ENCODE measurements at regions not wholly inside any gene's neighbourhood (a gene's known extent, or its start where the extent isn't known, plus 50 kb on each side); places are given as distances from the start of the nearest gene placed in this dataset.
"Not testable (repeated sequence)": the region's sequence is repeated elsewhere in the genome, so short reads cannot be mapped to it uniquely, and the experiment has no call there.

GRCh38 chr15:20355256-20355868, 186.2 kb downstream of the GOLGA6L6 start:
- in situ Hi-C loops (cut with MboI; ENCODE audit: low sequenced_read_pairs, unreplicated experiment) = no loop called here
- peak; percentile 59 for DNase-seq (ENCODE audit: low spot score)
- TF ChIP-seq CTCF (IDR thresholded peaks at IDR 0.05; ENCODE audit: borderline replicate concordance, control extremely low read depth, extremely low read depth, insufficient read depth, missing control alignments) = no peak

- DNase-seq (ENCODE audit: low spot score); in situ Hi-C loops (cut with MboI; ENCODE audit: low sequenced_read_pairs, unreplicated experiment): not testable (repeated sequence)
These were observed 186.7 kb downstream of the GOLGA6L6 start for GRCh38 chr15:20354884-20355223.

- in situ Hi-C loops (cut with MboI; ENCODE audit: low sequenced_read_pairs, unreplicated experiment) = no loop called here
- no peak for TF ChIP-seq CTCF (IDR thresholded peaks at IDR 0.05; ENCODE audit: borderline replicate concordance, control extremely low read depth, extremely low read depth, insufficient read depth, missing control alignments)
- DNase-seq (ENCODE audit: low spot score) = peak; percentile 45
These were observed 187.4 kb downstream of the GOLGA6L6 start for GRCh38 chr15:20353966-20354883.

- peak; percentile 56 for DNase-seq (ENCODE audit: low spot score)
- in situ Hi-C loops (cut with MboI; ENCODE audit: low sequenced_read_pairs, unreplicated experiment) = no loop called here
- no peak for TF ChIP-seq CTCF (IDR thresholded peaks at IDR 0.05; ENCODE audit: borderline replicate concordance, control extremely low read depth, extremely low read depth, insufficient read depth, missing control alignments)
These were observed 189.1 kb downstream of the GOLGA6L6 start for GRCh38 chr15:20352241-20353200.

- in situ Hi-C loops (cut with MboI; ENCODE audit: low sequenced_read_pairs, unreplicated experiment) = no loop called here
- TF ChIP-seq CTCF (IDR thresholded peaks at IDR 0.05; ENCODE audit: borderline replicate concordance, control extremely low read depth, extremely low read depth, insufficient read depth, missing control alignments) = no peak
- peak; percentile 66 for DNase-seq (ENCODE audit: low spot score)
These were observed 190.1 kb downstream of the GOLGA6L6 start for GRCh38 chr15:20351448-20351971.

- in situ Hi-C loops (cut with MboI; ENCODE audit: low sequenced_read_pairs, unreplicated experiment) = no loop called here
- DNase-seq (ENCODE audit: low spot score) = peak; percentile 58
- no peak for TF ChIP-seq CTCF (IDR thresholded peaks at IDR 0.05; ENCODE audit: borderline replicate concordance, control extremely low read depth, extremely low read depth, insufficient read depth, missing control alignments)
These were observed 191.7 kb downstream of the GOLGA6L6 start for GRCh38 chr15:20349774-20350498.
